HepG2 (cell line): ENCODE measurements at regions not wholly inside any gene's neighbourhood (a gene's known extent, or its start where the extent isn't known, plus 50 kb on each side); places are given as distances from the start of the nearest gene placed in this dataset.

Experiments
- ATAC-seq: fragments of 200-7000 bp; cut with Tn5 transposase; 3 replicates; pipeline ENCODE4 v1.9.1; 2020; ENCODE audit warnings: mild to moderate bottlenecking, moderate library complexity
- BruUV-seq: library from RNA; stranded (reverse); fragments of 400-500 nt; replicated peaks from 2 replicates; lab custom pipeline; 2021; lab: Mats Ljungman, UMichigan
- CTCF ChIA-PET: fragments of 300-600 bp; formaldehyde crosslinking; extraction: SDS; loops from one replicate; lab custom pipeline; 2021; ENCODE audit warnings: low total read pairs, inconsistent platforms, low intra/inter-chr PET ratio; lab: Yijun Ruan, JAX
- POLR2A ChIA-PET: fragments of 350-600 bp; sonication (Branson Sonifier 250); formaldehyde crosslinking; loops from one replicate; lab custom pipeline; 2020; ENCODE audit warnings: antibody characterized with exemption, inconsistent platforms; lab: Yijun Ruan, JAX
- DNase-seq: peaks from one replicate; pipeline ENCODE4 v3.0.0-alpha.2; 2015; ENCODE audit warnings: low spot score
- FAIRE-seq: peaks from 3 replicates; lab custom pipeline; 2011; peaks lifted over from hg19 to GRCh38; lab: Jason Lieb, UNC
- H2AFZ ChIP-seq: one replicate; pipeline ENCODE4 v1.6.1; 2011; ENCODE audit warnings: low read length, inconsistent platforms
- H3K27ac ChIP-seq: fragments of 300-600 bp; 3 replicates; pipeline ENCODE4 v1.8.0; 2011; ENCODE audit warnings: mixed run types, mild to moderate bottlenecking, mixed read lengths, low read length, inconsistent platforms; ENCODE audit not compliant: insufficient read depth; ENCODE audit errors: extremely low read length
- H3K27me3 ChIP-seq, 2 experiments: fragments of 200-600 bp in 1 of 2; 2 replicates in 1 of 2; 3 replicates in 1 of 2; pipeline versions ENCODE4 v1.6.0 to v1.8.0; 2011; ENCODE audit warnings: low read length in 2 of 2, mild to moderate bottlenecking in 2 of 2, moderate library complexity in 2 of 2, inconsistent platforms in 1 of 2; ENCODE audit not compliant: insufficient read depth in 2 of 2, control insufficient read depth in 1 of 2
- H3K36me3 ChIP-seq, 2 experiments: fragments of 200-600 bp in 1 of 2; replicated peaks in 1 of 2; 2 replicates in 1 of 2; 3 replicates in 1 of 2; pipeline versions ENCODE4 v1.5.1 to v1.8.0; 2011; ENCODE audit warnings: low read length in 2 of 2, inconsistent platforms in 1 of 2; ENCODE audit not compliant: insufficient read depth in 2 of 2, control insufficient read depth in 1 of 2
- H3K4me1 ChIP-seq: 2 replicates; pipeline ENCODE4 v1.5.1; 2012; ENCODE audit warnings: low read length, inconsistent platforms; ENCODE audit not compliant: insufficient read depth
- H3K4me2 ChIP-seq: 2 replicates; pipeline ENCODE4 v1.6.0; 2011; ENCODE audit warnings: low read depth, low read length, inconsistent platforms
- H3K4me3 ChIP-seq, 3 experiments: fragments of 200-600 bp in 1 of 3; sonication (generic), shearing (Covaris generic) in 1 of 3; replicated peaks in 1 of 3; 2 replicates each; pipeline ENCODE4 v1.5.1; 2011 to 2016; ENCODE audit warnings: low read length in 3 of 3, inconsistent platforms in 2 of 3, low read depth in 2 of 3, mild to moderate bottlenecking in 2 of 3, control low read depth in 1 of 3, mixed read lengths in 1 of 3; ENCODE audit not compliant: insufficient read depth in 1 of 3
- H3K79me2 ChIP-seq: one replicate; pipeline ENCODE4 v1.6.1; 2011; ENCODE audit warnings: low read length, inconsistent platforms; ENCODE audit not compliant: insufficient read depth
- H3K9ac ChIP-seq: 2 replicates; pipeline ENCODE4 v1.6.0; 2011; ENCODE audit warnings: mild to moderate bottlenecking, low read depth, low read length, inconsistent platforms; ENCODE audit not compliant: insufficient read depth
- H3K9me3 ChIP-seq: 2 replicates; pipeline ENCODE4 v1.5.1; 2012; ENCODE audit warnings: mild to moderate bottlenecking, low read length
- H4K20me1 ChIP-seq: 2 replicates; pipeline ENCODE4 v1.6.0; 2011; ENCODE audit warnings: inconsistent platforms, mild to moderate bottlenecking, low read length, moderate library complexity; ENCODE audit not compliant: insufficient read depth
- EHMT2 ChIP-seq: fragments of 200-600 bp; sonication (generic); IDR thresholded peaks from 2 replicates; pipeline ENCODE4 v1.7.0; 2017; ENCODE audit warnings: antibody characterized with exemption, low read depth, low read length, borderline replicate concordance
- EP300 ChIP-seq, 3 experiments: sonication (generic) in 1 of 3; formaldehyde crosslinking in 1 of 3; IDR thresholded peaks; 2 replicates each; pipeline versions ENCODE4 v1.5.1 to v1.6.1; 2011 to 2020; ENCODE audit warnings: low read depth in 2 of 3, low read length in 2 of 3, borderline replicate concordance in 1 of 3, improper control_type of control experiment in 1 of 3, mild to moderate bottlenecking in 1 of 3, missing genetic modification reagents in 1 of 3, moderate library complexity in 1 of 3
- FOXA3 ChIP-seq: IDR thresholded peaks from 2 replicates; pipeline ENCODE4 v1.6.1; 2016; ENCODE audit warnings: missing genetic modification reagents, missing compliant biosample characterization
- FOXK2 ChIP-seq: fragments of 450-650 bp; IDR thresholded peaks from 2 replicates; pipeline ENCODE4 v1.6.1; 2016
- MIER3 ChIP-seq: IDR thresholded peaks from 2 replicates; pipeline ENCODE4 v1.6.1; 2016; ENCODE audit warnings: missing compliant biosample characterization, borderline replicate concordance
- MIXL1 ChIP-seq: IDR thresholded peaks from 2 replicates; pipeline ENCODE4 v1.6.1; 2016
- NFIB ChIP-seq: sonication (generic); formaldehyde crosslinking; IDR thresholded peaks from 2 replicates; pipeline ENCODE4 v1.9.0; 2021; ENCODE audit warnings: missing genetic modification reagents, mild to moderate bottlenecking, borderline replicate concordance
- SMAD1 ChIP-seq: sonication (generic); formaldehyde crosslinking; IDR thresholded peaks from 2 replicates; pipeline ENCODE4 v1.4.0; 2020; ENCODE audit warnings: missing genetic modification reagents, low read depth, mild to moderate bottlenecking, borderline replicate concordance
- SNAPC2 ChIP-seq: sonication (generic); formaldehyde crosslinking; IDR thresholded peaks from 2 replicates; pipeline ENCODE4 v1.8.1; 2022; ENCODE audit warnings: mild to moderate bottlenecking, missing genetic modification reagents
- SP2 ChIP-seq: sonication (generic); formaldehyde crosslinking; IDR thresholded peaks from 2 replicates; pipeline ENCODE4 v1.5.1; 2020; ENCODE audit warnings: mild to moderate bottlenecking, missing genetic modification reagents
- STAG1 ChIP-seq: sonication (generic); formaldehyde crosslinking; IDR thresholded peaks from 2 replicates; pipeline ENCODE4 v1.4.0; 2020; ENCODE audit warnings: missing genetic modification reagents
- TARDBP ChIP-seq: sonication (generic); formaldehyde crosslinking; IDR thresholded peaks from 2 replicates; pipeline ENCODE4 v1.8.0; 2022; ENCODE audit warnings: mild to moderate bottlenecking, missing genetic modification reagents
- ZBTB10 ChIP-seq: sonication (generic); formaldehyde crosslinking; IDR thresholded peaks from 2 replicates; pipeline ENCODE4 v1.4.0; 2020; ENCODE audit warnings: missing genetic modification reagents, borderline replicate concordance
- ZFP82 ChIP-seq: sonication (generic); formaldehyde crosslinking; IDR thresholded peaks from 2 replicates; pipeline ENCODE4 v1.5.1; 2020; ENCODE audit warnings: mild to moderate bottlenecking, missing genetic modification reagents, borderline replicate concordance
- ZNF18 ChIP-seq: sonication (generic); formaldehyde crosslinking; IDR thresholded peaks from 2 replicates; pipeline ENCODE4 v1.8.0; 2022; ENCODE audit warnings: mild to moderate bottlenecking, missing genetic modification reagents; ENCODE audit not compliant: insufficient replicate concordance
- ZNF264 ChIP-seq: sonication (generic); formaldehyde crosslinking; IDR thresholded peaks from 2 replicates; pipeline ENCODE4 v1.4.0; 2020; ENCODE audit warnings: missing genetic modification reagents
- ZNF33B ChIP-seq: sonication (generic); formaldehyde crosslinking; IDR thresholded peaks from 2 replicates; pipeline ENCODE4 v1.5.1; 2020; ENCODE audit warnings: mild to moderate bottlenecking, missing genetic modification reagents
- WGBS: methylation state at CpG from one replicate; pipeline ENCODE4 v1.1.6; 2017; ENCODE audit warnings: low lambda C conversion rate; 5-methylcytosine and 5-hydroxymethylcytosine counted together
- in situ Hi-C: cut with HindIII; loops from 2 replicates; pipeline ENCODE4 v1.10.0; 2017; ENCODE audit warnings: low pct_unique_long_range_greater_than_20kb; ENCODE audit not compliant: extremely low pct_ligation_motif_present
- intact Hi-C: fragments of 100-400 bp; cut with micrococcal nuclease; formaldehyde crosslinking; loops from one replicate; pipeline ENCODE4 v1.10.0; 2022; ENCODE audit not compliant: unreplicated experiment

- no peak overlapping the region for H3K4me2 ChIP-seq
- no peaks in the 10 kb centered on the region; the same call in 1 of the 2 replicates for H3K9me3 ChIP-seq
- CTCF ChIA-PET = no interaction called here
- no TSS peak for BruUV-seq
- DNase-seq (no peak), ATAC-seq (no peak), FAIRE-seq (no peak)
- intact Hi-C loops (no loop called here), in situ Hi-C loops (no loop called here)
- no peaks in the 10 kb centered on the region for H3K79me2 ChIP-seq
- no peak for TF ChIP-seq NFIB (CRISPR knock-in tag)
- TF ChIP-seq ZNF18 (CRISPR knock-in tag) = no peak
- no peak for TF ChIP-seq ZNF33B (CRISPR knock-in tag)
- TF ChIP-seq SNAPC2 (CRISPR knock-in tag) = no peak
- no peak for TF ChIP-seq MIXL1 (CRISPR knock-in tag)
- TF ChIP-seq EHMT2 = no peak
- TF ChIP-seq FOXA3 (CRISPR knock-in tag) = no peak
- TF ChIP-seq SP2 (CRISPR knock-in tag) = no peak
- no peak for TF ChIP-seq MIER3 (CRISPR knock-in tag)
- no peak for TF ChIP-seq EP300 (IDR thresholded peaks at IDR 0.05; ENCODE audit: low read depth in 2 of 2, low read length in 2 of 2)
- no peak for TF ChIP-seq EP300 (CRISPR knock-in tag; IDR thresholded peaks at IDR 0.05; ENCODE audit: borderline replicate concordance)
- TF ChIP-seq FOXK2 = no peak
- TF ChIP-seq SMAD1 = no peak
- no peak for TF ChIP-seq ZFP82
- no peak for TF ChIP-seq ZNF264 (CRISPR knock-in tag)
- TF ChIP-seq TARDBP (CRISPR knock-in tag) = no peak
- no peak for TF ChIP-seq ZBTB10 (CRISPR knock-in tag)
- no peak for TF ChIP-seq STAG1 (CRISPR knock-in tag)
- no peak overlapping the region for H3K27ac ChIP-seq
- H3K9ac ChIP-seq = no peak overlapping the region
- POLR2A ChIA-PET = no interaction called here
- H3K36me3 ChIP-seq = no peaks in the 10 kb centered on the region
- WGBS = no CpG with 5 or more reads among the region's 3 CpGs
- no peaks in the 10 kb centered on the region for H3K4me1 ChIP-seq
- H3K4me3 ChIP-seq = no peak overlapping the region
- no peaks in the 10 kb centered on the region for H4K20me1 ChIP-seq
- no peak overlapping the region for H2AFZ ChIP-seq
- no peaks in the 10 kb centered on the region for H3K27me3 ChIP-seq
Observed at GRCh38 chr3:20250314-20250713, 64.3 kb upstream of the SGO1 start.
